Cerebellar nuclear complex (tissue), 1 donor: ENCODE measurements at regions not wholly inside any gene's neighbourhood (a gene's known extent, or its start where the extent isn't known, plus 50 kb on each side); places are given as distances from the start of the nearest gene placed in this dataset.
A peak's percentile ranks its signal among the peaks of the same experiment; 100 is the strongest.
"Not testable (repeated sequence)": the region's sequence is repeated elsewhere in the genome, so short reads cannot be mapped to it uniquely, and the experiment has no call there.

Experiments used
- DNase-seq, 2 experiments: peaks; one replicate each; lab custom pipeline; 2025; lab: John Stamatoyannopoulos, UW

GRCh38 chr1:817071-817599 lies 106.6 kb upstream of the SAMD11 start:
- DNase-seq, result peak in 1 of 2 experiments; percentile 0

- DNase-seq, result not testable (repeated sequence)
Observed at GRCh38 chr1:817658-818617, 105.8 kb upstream of the SAMD11 start.

GRCh38 chr1:818618-819291 lies 105.0 kb upstream of the SAMD11 start:
- peak in 1 of 2 experiments; percentile 14 for DNase-seq

- DNase-seq, result no peak
Observed at GRCh38 chr1:820962-821361, 102.8 kb upstream of the SAMD11 start.

GRCh38 chr1:826808-827207 lies 96.9 kb upstream of the SAMD11 start:
- DNase-seq, result not testable (repeated sequence)

- peak; percentile 10 to 75 for DNase-seq
Observed at GRCh38 chr1:827211-828063, 96.3 kb upstream of the SAMD11 start.

GRCh38 chr1:829324-829723 lies 94.4 kb upstream of the SAMD11 start:
- not testable (repeated sequence) for DNase-seq

GRCh38 chr1:829932-830331 lies 93.8 kb upstream of the SAMD11 start:
- DNase-seq, result not testable (repeated sequence)

- not testable (repeated sequence) for DNase-seq
Observed at GRCh38 chr1:830750-831149, 93.0 kb upstream of the SAMD11 start.

- DNase-seq, result no peak
Observed at GRCh38 chr1:831522-831921, 92.2 kb upstream of the SAMD11 start.

- no peak for DNase-seq
Observed at GRCh38 chr1:832136-832535, 91.6 kb upstream of the SAMD11 start.

- not testable (repeated sequence) for DNase-seq
Observed at GRCh38 chr1:833226-833625, 90.5 kb upstream of the SAMD11 start.

- DNase-seq, result not testable (repeated sequence)
Observed at GRCh38 chr1:835509-835908, 88.2 kb upstream of the SAMD11 start.

GRCh38 chr1:837601-838000 lies 86.1 kb upstream of the SAMD11 start:
- DNase-seq, result not testable (repeated sequence)

GRCh38 chr1:838291-838690 lies 85.4 kb upstream of the SAMD11 start:
- not testable (repeated sequence) for DNase-seq

GRCh38 chr1:840592-840991 lies 83.1 kb upstream of the SAMD11 start:
- DNase-seq, result not testable (repeated sequence)

GRCh38 chr1:841671-842425 lies 81.9 kb upstream of the SAMD11 start:
- not testable (repeated sequence) for DNase-seq

GRCh38 chr1:842799-843198 lies 80.9 kb upstream of the SAMD11 start:
- not testable (repeated sequence) for DNase-seq

- not testable (repeated sequence) for DNase-seq
Observed at GRCh38 chr1:843946-844345, 79.8 kb upstream of the SAMD11 start.

- no peak for DNase-seq
Observed at GRCh38 chr1:844472-845026, 79.2 kb upstream of the SAMD11 start.

GRCh38 chr1:845641-846040 lies 78.1 kb upstream of the SAMD11 start:
- DNase-seq, result not testable (repeated sequence)
